Activated naive CD4-positive, alpha-beta T cell treated with anti-CD3 and anti-CD28 coated beads, Interleukin-2, amount 50 U/mL, for 16 hours (primary cell): ENCODE measurements at regions not wholly inside any gene's neighbourhood (a gene's known extent, or its start where the extent isn't known, plus 50 kb on each side); places are given as distances from the start of the nearest gene placed in this dataset.
"Not testable (repeated sequence)": the region's sequence is repeated elsewhere in the genome, so short reads cannot be mapped to it uniquely, and the experiment has no call there.

Experiments
- DNase-seq: peaks from one replicate; pipeline ENCODE4 v3.0.0-alpha.2; 2020

- no peak for DNase-seq
Observed at GRCh38 chr22:26769663-26770062, 112.3 kb downstream of the MIAT start.

- DNase-seq: no peak
Observed at GRCh38 chr22:26770624-26771023, 113.2 kb downstream of the MIAT start.

- not testable (repeated sequence) for DNase-seq
Observed at GRCh38 chr22:26773054-26773453, 115.7 kb downstream of the MIAT start.

- DNase-seq: no peak
Observed at GRCh38 chr22:26775394-26775793, 118.0 kb downstream of the MIAT start.

- DNase-seq: no peak
Observed at GRCh38 chr22:26777156-26777801, 119.9 kb downstream of the MIAT start.

- no peak for DNase-seq
Observed at GRCh38 chr22:26778372-26778771, 121.0 kb downstream of the MIAT start.

GRCh38 chr22:26779108-26779507 is 121.7 kb downstream of the MIAT start:
- DNase-seq: no peak

GRCh38 chr22:26779929-26780328 is 122.5 kb downstream of the MIAT start:
- no peak for DNase-seq

- no peak for DNase-seq
Observed at GRCh38 chr22:26780521-26780920, 123.1 kb downstream of the MIAT start.

- no peak for DNase-seq
Observed at GRCh38 chr22:26781062-26781461, 123.7 kb downstream of the MIAT start.

- DNase-seq: no peak
Observed at GRCh38 chr22:26781596-26781995, 124.2 kb downstream of the MIAT start.

GRCh38 chr22:26783885-26784284 is 126.5 kb downstream of the MIAT start:
- no peak for DNase-seq

- DNase-seq: no peak
Observed at GRCh38 chr22:26784772-26785171, 127.4 kb downstream of the MIAT start.

GRCh38 chr22:26785932-26786331 is 128.5 kb downstream of the MIAT start:
- no peak for DNase-seq

- DNase-seq: no peak
Observed at GRCh38 chr22:26786398-26786797, 129.0 kb downstream of the MIAT start.

GRCh38 chr22:26789951-26790350 is 132.6 kb downstream of the MIAT start:
- DNase-seq: no peak

GRCh38 chr22:26792522-26792921 is 135.1 kb downstream of the MIAT start:
- no peak for DNase-seq

GRCh38 chr22:26796785-26797184 is 139.4 kb downstream of the MIAT start:
- DNase-seq: no peak

GRCh38 chr22:26797910-26798309 is 140.5 kb downstream of the MIAT start:
- no peak for DNase-seq

- DNase-seq: no peak
Observed at GRCh38 chr22:26798462-26799065, 141.2 kb downstream of the MIAT start.

- DNase-seq: no peak
Observed at GRCh38 chr22:26800858-26801257, 143.5 kb downstream of the MIAT start.

GRCh38 chr22:26801449-26801848 is 144.1 kb downstream of the MIAT start:
- DNase-seq: no peak

GRCh38 chr22:26804315-26804714 is 146.9 kb downstream of the MIAT start:
- DNase-seq: no peak

GRCh38 chr22:26804911-26805539 is 147.6 kb downstream of the MIAT start:
- no peak for DNase-seq
